ENCODE measurements at regions not wholly inside any gene's neighbourhood (a gene's known extent, or its start where the extent isn't known, plus 50 kb on each side); places are given as distances from the start of the nearest gene placed in this dataset.

DNA sequence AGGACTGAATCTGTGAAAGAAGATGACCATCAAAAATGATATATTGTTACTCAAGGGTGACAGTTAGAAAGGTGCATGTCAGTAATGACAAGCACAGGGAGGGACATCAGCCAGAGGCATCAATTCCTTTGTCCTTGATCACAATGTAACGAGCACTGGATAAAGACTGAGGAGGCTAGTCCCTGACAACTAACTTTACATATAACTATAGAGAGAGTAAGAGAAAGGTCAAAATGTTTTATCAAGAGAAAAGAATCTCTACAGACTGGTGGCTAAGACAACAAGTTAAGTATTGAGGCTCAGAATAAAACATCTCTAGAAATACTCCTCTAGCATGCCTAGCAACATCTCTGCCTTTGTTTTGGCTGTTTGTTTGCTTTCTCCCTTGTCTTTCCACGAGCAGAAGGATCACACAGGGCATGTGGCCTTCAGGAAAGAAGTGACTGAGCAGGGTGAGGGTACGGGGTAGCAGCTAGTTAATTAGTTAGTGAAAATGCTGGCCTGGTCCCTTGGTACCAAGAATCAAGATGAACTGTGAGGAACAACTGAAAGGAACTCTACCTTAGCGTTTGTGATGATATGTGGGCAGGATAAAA lies 724.1 kb upstream of the MEF2C start:
- TF ChIP-seq CTCF (IDR thresholded peaks at IDR 0.05) (no peak), POLR2AphosphoS5 (IDR thresholded peaks at IDR 0.05; ENCODE audit: insufficient read depth in 1 of 2, low read depth in 1 of 2) (no peak)
